ENCODE measurements at regions not wholly inside any gene's neighbourhood (a gene's known extent, or its start where the extent isn't known, plus 50 kb on each side); places are given as distances from the start of the nearest gene placed in this dataset.
"Not testable (repeated sequence)": the region's sequence is repeated elsewhere in the genome, so short reads cannot be mapped to it uniquely, and the experiment has no call there.

- DNase-seq (ENCODE audit: low spot score): peak; percentile 77
- in situ Hi-C loops (cut with HindIII; ENCODE audit: low sequenced_read_pairs): no loop called here
Measured at GRCh38 chr11:7143908-7144307, 55.1 kb downstream of the RBMXL2 start.

GRCh38 chr11:7150104-7150503, 61.3 kb downstream of the RBMXL2 start:
- DNase-seq (ENCODE audit: low spot score): not testable (repeated sequence)
- in situ Hi-C loops (cut with HindIII; ENCODE audit: low sequenced_read_pairs): loop anchor here (25.0 kb wide), 1 partner anchor 162 kb away; no protein-coding TSS in a partner anchor

- in situ Hi-C loops (cut with HindIII; ENCODE audit: low sequenced_read_pairs): loop anchor here (25.0 kb wide), 1 partner anchor 157 kb away; no protein-coding TSS in a partner anchor
- DNase-seq (ENCODE audit: low spot score): peak; percentile 75
Measured at GRCh38 chr11:7154881-7155361, 66.1 kb downstream of the RBMXL2 start.

- DNase-seq (ENCODE audit: low spot score): no peak
- in situ Hi-C loops (cut with HindIII; ENCODE audit: low sequenced_read_pairs): loop anchor here (25.0 kb wide), 1 partner anchor 151 kb away; no protein-coding TSS in a partner anchor
Measured at GRCh38 chr11:7160814-7161489, 72.2 kb downstream of the RBMXL2 start.

GRCh38 chr11:7165911-7166310, 77.1 kb downstream of the RBMXL2 start:
- DNase-seq (ENCODE audit: low spot score): no peak
- in situ Hi-C loops (cut with HindIII; ENCODE audit: low sequenced_read_pairs): loop anchor here (25.0 kb wide), 1 partner anchor 146 kb away; no protein-coding TSS in a partner anchor

DNA sequence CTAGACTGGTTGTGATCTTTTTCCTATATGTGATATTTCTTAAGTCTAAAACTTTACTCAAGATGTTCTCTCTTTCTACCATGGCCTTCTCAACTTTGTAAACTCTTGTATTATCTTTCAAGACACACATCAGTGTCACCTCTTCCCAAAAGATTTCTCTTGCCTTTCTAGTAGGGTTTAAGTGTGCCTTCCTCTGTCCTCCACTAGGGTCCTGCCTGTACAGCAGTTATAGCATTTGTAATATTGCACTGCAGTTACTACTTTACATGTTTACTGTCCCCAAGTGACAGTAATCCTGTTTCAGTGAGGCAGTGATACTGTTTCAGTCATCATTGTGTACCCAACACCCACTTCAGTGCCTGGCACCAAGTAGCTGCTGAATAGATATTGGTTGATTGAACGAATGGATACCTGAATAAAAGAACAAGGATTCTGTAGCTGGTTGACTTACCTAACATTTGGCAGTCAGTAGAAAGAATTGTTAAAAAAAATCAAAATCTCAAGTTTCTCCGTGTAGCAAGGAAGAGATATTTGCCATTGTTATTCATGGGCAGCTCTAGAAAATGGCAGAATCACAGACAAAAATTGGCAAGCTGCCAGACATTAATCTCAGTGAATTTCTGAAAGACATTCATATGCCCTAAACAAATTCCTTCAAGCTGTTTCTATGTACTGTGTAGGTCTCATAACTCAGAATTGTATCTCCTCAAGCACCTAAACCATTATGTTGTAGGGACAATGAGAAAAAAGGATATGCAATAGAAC, 79.4 kb downstream of the RBMXL2 start:
- in situ Hi-C loops (cut with HindIII; ENCODE audit: low sequenced_read_pairs): loop anchor here (25.0 kb wide), 1 partner anchor 144 kb away; no protein-coding TSS in a partner anchor
- no peak for DNase-seq (ENCODE audit: low spot score)

GRCh38 chr11:7168741-7168990, 79.9 kb downstream of the RBMXL2 start:
- no peak for DNase-seq (ENCODE audit: low spot score)
- in situ Hi-C loops (cut with HindIII; ENCODE audit: low sequenced_read_pairs): loop anchor here (25.0 kb wide), 1 partner anchor 144 kb away; no protein-coding TSS in a partner anchor

GRCh38 chr11:7170431-7170830, 81.3 kb upstream of the SYT9 start:
- no peak for DNase-seq (ENCODE audit: low spot score)
- in situ Hi-C loops (cut with HindIII; ENCODE audit: low sequenced_read_pairs): loop anchor here (25.0 kb wide), 1 partner anchor 142 kb away; no protein-coding TSS in a partner anchor

- DNase-seq (ENCODE audit: low spot score): no peak
Measured at GRCh38 chr11:7175007-7175406, 76.7 kb upstream of the SYT9 start.

GRCh38 chr11:7186190-7186589, 65.5 kb upstream of the SYT9 start:
- in situ Hi-C loops (cut with HindIII; ENCODE audit: low sequenced_read_pairs): no loop called here
- no peak for DNase-seq (ENCODE audit: low spot score)

More at GRCh38 chr11:7175007-7175406, 76.7 kb upstream of the SYT9 start:
- in situ Hi-C loops (cut with HindIII; ENCODE audit: low sequenced_read_pairs): no loop called here

DNA sequence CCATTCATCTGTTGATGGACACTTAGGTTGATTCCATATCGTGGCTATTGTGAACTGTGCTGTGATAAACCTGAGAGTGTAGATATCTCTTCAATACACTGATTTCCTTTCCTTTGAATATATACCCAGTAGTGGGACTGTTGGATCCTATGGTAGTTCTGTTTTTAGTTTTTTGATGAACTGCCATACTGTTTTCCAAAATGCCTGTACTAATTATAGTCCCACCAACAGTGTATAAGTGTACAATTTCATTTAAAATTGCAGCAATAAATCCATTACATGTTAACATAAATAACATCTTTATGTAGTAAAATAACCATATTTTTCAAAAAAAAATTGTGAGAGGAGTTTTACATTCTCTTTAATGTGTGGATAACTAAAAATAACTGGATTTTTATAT, 65.0 kb upstream of the SYT9 start:
- in situ Hi-C loops (cut with HindIII; ENCODE audit: low sequenced_read_pairs): no loop called here
- no peak for DNase-seq (ENCODE audit: low spot score)

DNA sequence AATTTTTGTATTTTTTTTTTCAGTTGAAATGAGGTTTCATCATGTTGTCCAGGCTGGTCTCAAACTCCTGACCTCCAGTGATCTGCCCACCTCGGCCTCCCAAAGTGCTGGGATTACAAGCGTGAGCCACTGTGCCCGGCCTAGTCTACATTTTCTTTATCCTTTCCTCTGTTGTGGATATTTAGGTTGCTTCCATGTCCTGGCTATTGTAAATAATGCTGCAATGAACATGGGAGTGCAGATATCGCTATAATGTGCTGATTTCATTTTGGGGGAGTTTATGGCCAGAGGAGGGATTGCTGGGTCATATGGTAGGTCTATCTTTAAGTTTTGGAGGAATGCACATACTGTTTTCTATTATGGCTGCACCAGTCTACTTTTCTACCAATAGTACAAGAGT, 58.9 kb upstream of the SYT9 start:
- DNase-seq (ENCODE audit: low spot score); in situ Hi-C loops (cut with HindIII; ENCODE audit: low sequenced_read_pairs): not testable (repeated sequence)

GRCh38 chr11:7196396-7197146, 55.1 kb upstream of the SYT9 start:
- in situ Hi-C loops (cut with HindIII; ENCODE audit: low sequenced_read_pairs): no loop called here
- peak; percentile 3 for DNase-seq (ENCODE audit: low spot score)

DNA sequence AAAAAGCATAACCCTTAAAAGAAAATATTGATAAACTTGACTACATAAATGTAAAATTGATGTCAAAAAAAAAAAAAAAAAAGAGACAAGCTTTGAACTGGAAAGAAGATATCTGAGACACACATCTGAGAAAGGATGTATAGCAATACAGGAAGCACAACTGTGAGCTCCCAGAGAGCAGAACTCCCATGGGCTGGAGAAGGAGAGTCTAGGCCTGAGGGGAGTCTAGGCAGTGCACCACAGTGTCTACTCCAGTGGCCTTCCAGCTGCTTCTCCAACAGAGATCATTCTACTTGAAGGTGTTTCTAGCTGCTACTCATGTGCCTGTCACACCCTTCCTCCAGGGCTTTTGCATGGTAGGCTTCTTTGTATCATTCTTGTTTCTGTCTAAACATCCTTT, 54.2 kb upstream of the SYT9 start:
- in situ Hi-C loops (cut with HindIII; ENCODE audit: low sequenced_read_pairs): no loop called here
- no peak for DNase-seq (ENCODE audit: low spot score)
